ENCODE measurements at regions not wholly inside any gene's neighbourhood (a gene's known extent, or its start where the extent isn't known, plus 50 kb on each side); places are given as distances from the start of the nearest gene placed in this dataset.

GRCh38 chr1:61609040-61609439 lies 115.9 kb downstream of the TM2D1 start:
- in situ Hi-C loops (cut with HindIII; ENCODE audit: extremely low pct_ligation_motif_present, low pct_unique_long_range_greater_than_20kb): no loop called here

GRCh38 chr1:61607448-61607847 lies 117.5 kb downstream of the TM2D1 start:
- H3K9ac ChIP-seq (ENCODE audit: insufficient read depth, low read depth, low read length): no peak overlapping the region
- no peaks in the 10 kb centered on the region for H3K79me2 ChIP-seq (ENCODE audit: insufficient read depth, low read length)
- no peak for DNase-seq (ENCODE audit: low spot score)
- H3K9me3 ChIP-seq (ENCODE audit: low read length): no peaks in the 10 kb centered on the region
- H4K20me1 ChIP-seq (ENCODE audit: insufficient read depth, low read length): no peaks in the 10 kb centered on the region
- BruUV-seq (replicated peaks): no TSS peak
- ChIA-PET CTCF (ENCODE audit: low intra/inter-chr PET ratio, low total read pairs) (no interaction called here), POLR2A (no interaction called here)
- WGBS (ENCODE audit: low lambda C conversion rate): 31% methylated on average over 7 of the region's 7 CpGs
- peaks cover 0 to 20% of the 10 kb centered on the region in 2 experiments; a peak in 2 of 5 replicates for H3K27me3 ChIP-seq (ENCODE audit: control insufficient read depth in 1 of 2, insufficient read depth in 2 of 2, low read length in 2 of 2)
- H3K4me2 ChIP-seq (ENCODE audit: low read depth, low read length): no peak overlapping the region
- H2AFZ ChIP-seq (ENCODE audit: low read length): no peak overlapping the region
- no peak overlapping the region for H3K27ac ChIP-seq (ENCODE audit: extremely low read length, insufficient read depth, low read length)
- no peak overlapping the region for H3K4me3 ChIP-seq (replicated peaks in 1 of 3; ENCODE audit: insufficient read depth in 1 of 3, low read depth in 2 of 3, low read length in 3 of 3)
- in situ Hi-C loops (cut with HindIII; ENCODE audit: extremely low pct_ligation_motif_present, low pct_unique_long_range_greater_than_20kb): no loop called here
- H3K4me1 ChIP-seq (ENCODE audit: insufficient read depth, low read length): no peaks in the 10 kb centered on the region
- no peak for ATAC-seq
- no peaks in the 10 kb centered on the region for H3K36me3 ChIP-seq (replicated peaks in 1 of 2; ENCODE audit: control insufficient read depth in 1 of 2, insufficient read depth in 2 of 2, low read length in 2 of 2)
- intact Hi-C loops (cut with micrococcal nuclease; ENCODE audit: unreplicated experiment): no loop called here
- FAIRE-seq: no peak
- TF ChIP-seq TP53 (CRISPR knock-in tag; conservative IDR thresholded peaks at IDR 0.05): no peak
- TF ChIP-seq NONO (IDR thresholded peaks at IDR 0.05): no peak
- no peak for TF ChIP-seq NONO (CRISPR knock-in tag; conservative IDR thresholded peaks at IDR 0.05)
- TF ChIP-seq JDP2 (CRISPR knock-in tag; IDR thresholded peaks at IDR 0.05; ENCODE audit: borderline replicate concordance): no peak
- TF ChIP-seq E2F2 (CRISPR knock-in tag; IDR thresholded peaks at IDR 0.05; ENCODE audit: borderline replicate concordance): no peak
- TF ChIP-seq SMARCC2 (IDR thresholded peaks at IDR 0.05): no peak
- no peak for TF ChIP-seq CBFB (CRISPR knock-in tag; IDR thresholded peaks at IDR 0.05)
- TF ChIP-seq KDM3A (CRISPR knock-in tag; IDR thresholded peaks at IDR 0.05; ENCODE audit: low read depth): no peak
- TF ChIP-seq SRSF4 (IDR thresholded peaks at IDR 0.05; ENCODE audit: low read depth, low read length, poor library complexity, severe bottlenecking): no peak
- no peak for TF ChIP-seq KMT2A (CRISPR knock-in tag; IDR thresholded peaks at IDR 0.05)
- TF ChIP-seq ZNF251 (CRISPR knock-in tag; IDR thresholded peaks at IDR 0.05): no peak
- no peak for TF ChIP-seq TCF7 (IDR thresholded peaks at IDR 0.05; ENCODE audit: low read depth)
- no peak for TF ChIP-seq ZNF232 (CRISPR knock-in tag; IDR thresholded peaks at IDR 0.05; ENCODE audit: borderline replicate concordance)

More at GRCh38 chr1:61609040-61609439, 115.9 kb downstream of the TM2D1 start:
- DNase-seq (ENCODE audit: low spot score): no peak
- CTCF ChIA-PET (ENCODE audit: low intra/inter-chr PET ratio, low total read pairs): no interaction called here
- Histone ChIP-seq H3K4me3 (replicated peaks in 1 of 3; ENCODE audit: insufficient read depth in 1 of 3, low read depth in 2 of 3, low read length in 3 of 3) (no peak overlapping the region), H3K27ac (ENCODE audit: extremely low read length, insufficient read depth, low read length) (no peak overlapping the region), H3K27me3 (ENCODE audit: control insufficient read depth in 1 of 2, insufficient read depth in 2 of 2, low read length in 2 of 2) (peaks cover 0 to 20% of the 10 kb centered on the region in 2 experiments; a peak in 3 of 5 replicates), H3K9ac (ENCODE audit: insufficient read depth, low read depth, low read length) (no peak overlapping the region), H3K4me2 (ENCODE audit: low read depth, low read length) (no peak overlapping the region), H4K20me1 (ENCODE audit: insufficient read depth, low read length) (no peaks in the 10 kb centered on the region), H3K9me3 (ENCODE audit: low read length) (no peaks in the 10 kb centered on the region), H3K36me3 (replicated peaks in 1 of 2; ENCODE audit: control insufficient read depth in 1 of 2, insufficient read depth in 2 of 2, low read length in 2 of 2) (no peaks in the 10 kb centered on the region), H3K79me2 (ENCODE audit: insufficient read depth, low read length) (no peaks in the 10 kb centered on the region), H3K4me1 (ENCODE audit: insufficient read depth, low read length) (no peaks in the 10 kb centered on the region), H2AFZ (ENCODE audit: low read length) (no peak overlapping the region)
- intact Hi-C loops (cut with micrococcal nuclease; ENCODE audit: unreplicated experiment): no loop called here
- ATAC-seq: no peak
- no peak for FAIRE-seq
- WGBS (ENCODE audit: low lambda C conversion rate): 19% methylated on average over 3 of the region's 3 CpGs
- no TSS peak for BruUV-seq (replicated peaks)
- TF ChIP-seq FOXA1 (IDR thresholded peaks at IDR 0.05) (no peak), FOXA1 (CRISPR knock-in tag; IDR thresholded peaks at IDR 0.05) (no peak), HNRNPH1 (optimal IDR thresholded peaks at IDR 0.05; ENCODE audit: low read depth, low read length) (no peak), HMGXB4 (CRISPR knock-in tag; IDR thresholded peaks at IDR 0.05; ENCODE audit: borderline replicate concordance in 1 of 2, low read depth in 1 of 2) (no peak), DDIT3 (CRISPR knock-in tag; IDR thresholded peaks at IDR 0.05) (no peak), NFE2L1 (CRISPR knock-in tag; IDR thresholded peaks at IDR 0.05; ENCODE audit: borderline replicate concordance) (no peak)
- POLR2A ChIA-PET: no interaction called here

All from HepG2 (cell line).